GM23248 (cell line): ENCODE measurements at regions not wholly inside any gene's neighbourhood (a gene's known extent, or its start where the extent isn't known, plus 50 kb on each side); places are given as distances from the start of the nearest gene placed in this dataset.

ENCODE experiments used
- EZH2 ChIP-seq: fragments of 200-600 bp; sonication (generic); IDR thresholded peaks from 2 replicates; pipeline ENCODE4 v1.6.1; 2018; ENCODE audit warnings: antibody characterized with exemption, mild to moderate bottlenecking; ENCODE audit not compliant: insufficient read depth, poor library complexity, severe bottlenecking
- EZH2phosphoT487 ChIP-seq: fragments of 200-600 bp; sonication (generic); IDR thresholded peaks from 2 replicates; pipeline ENCODE4 v1.6.1; 2018; ENCODE audit warnings: antibody characterized with exemption, moderate library complexity, mild to moderate bottlenecking, low read depth; ENCODE audit not compliant: insufficient read depth

GRCh38 chr14:34035177-34035933 lies 84.5 kb upstream of the EGLN3 start:
- TF ChIP-seq EZH2 (no peak), EZH2phosphoT487 (no peak)
